ENCODE measurements at regions not wholly inside any gene's neighbourhood (a gene's known extent, or its start where the extent isn't known, plus 50 kb on each side); places are given as distances from the start of the nearest gene placed in this dataset.

GRCh38 chr1:233444484-233444883 is 117.0 kb downstream of the MAP3K21 start:
- TF ChIP-seq CTCF (IDR thresholded peaks at IDR 0.05) (no peak), POLR2A (IDR thresholded peaks at IDR 0.05) (no peak)

Data from body of pancreas (tissue), 4 donors.